ENCODE measurements at regions not wholly inside any gene's neighbourhood (a gene's known extent, or its start where the extent isn't known, plus 50 kb on each side); places are given as distances from the start of the nearest gene placed in this dataset.

DNA sequence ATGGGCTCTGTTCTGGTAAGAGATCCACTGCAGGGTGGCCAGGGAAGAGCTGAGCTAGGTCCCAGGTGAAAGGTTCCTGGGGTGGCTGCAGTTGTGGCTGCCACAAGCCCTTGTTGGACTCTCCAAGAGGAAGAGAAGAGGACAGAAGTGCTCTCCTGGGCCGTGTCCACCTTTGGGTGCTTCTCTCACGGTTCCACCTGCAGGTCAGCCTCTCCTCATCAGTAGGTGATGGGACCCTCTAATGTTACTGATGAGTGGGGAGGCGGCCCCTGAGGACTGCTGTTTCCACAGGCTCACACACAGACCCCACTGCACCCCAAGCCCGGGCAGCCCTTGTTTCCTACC lies 804.9 kb downstream of the BRD1 start:
- no peaks in the 10 kb centered on the region for H3F3A ChIP-seq (ENCODE audit: insufficient read depth, low read length)
- no peaks in the 10 kb centered on the region for H3K9me3 ChIP-seq (replicated peaks; ENCODE audit: insufficient read depth, low read length)
- peaks cover 80% of the 10 kb centered on the region for H3K27me3 ChIP-seq (replicated peaks; ENCODE audit: insufficient read depth, low read length)
- H3K4me2 ChIP-seq (ENCODE audit: low read depth, low read length), result no peak overlapping the region
- H2AFZ ChIP-seq (ENCODE audit: low read length), result no peak overlapping the region
- no peaks in the 10 kb centered on the region for H3K79me2 ChIP-seq (ENCODE audit: low read length)
- DNase-seq, result no peak
- no peak overlapping the region for H3K27ac ChIP-seq (ENCODE audit: low read length)
- H3K9me2 ChIP-seq (replicated peaks; ENCODE audit: insufficient read depth, low read length), result no peaks in the 10 kb centered on the region
- H4K20me1 ChIP-seq (ENCODE audit: insufficient read depth, low read length), result no peaks in the 10 kb centered on the region
- TF ChIP-seq EZH2phosphoT487 (IDR thresholded peaks at IDR 0.05; ENCODE audit: low read length) (no peak), EZH2 (optimal IDR thresholded peaks at IDR 0.05; ENCODE audit: low read depth, low read length) (no peak)
- TF ChIP-seq, protein P1, sequence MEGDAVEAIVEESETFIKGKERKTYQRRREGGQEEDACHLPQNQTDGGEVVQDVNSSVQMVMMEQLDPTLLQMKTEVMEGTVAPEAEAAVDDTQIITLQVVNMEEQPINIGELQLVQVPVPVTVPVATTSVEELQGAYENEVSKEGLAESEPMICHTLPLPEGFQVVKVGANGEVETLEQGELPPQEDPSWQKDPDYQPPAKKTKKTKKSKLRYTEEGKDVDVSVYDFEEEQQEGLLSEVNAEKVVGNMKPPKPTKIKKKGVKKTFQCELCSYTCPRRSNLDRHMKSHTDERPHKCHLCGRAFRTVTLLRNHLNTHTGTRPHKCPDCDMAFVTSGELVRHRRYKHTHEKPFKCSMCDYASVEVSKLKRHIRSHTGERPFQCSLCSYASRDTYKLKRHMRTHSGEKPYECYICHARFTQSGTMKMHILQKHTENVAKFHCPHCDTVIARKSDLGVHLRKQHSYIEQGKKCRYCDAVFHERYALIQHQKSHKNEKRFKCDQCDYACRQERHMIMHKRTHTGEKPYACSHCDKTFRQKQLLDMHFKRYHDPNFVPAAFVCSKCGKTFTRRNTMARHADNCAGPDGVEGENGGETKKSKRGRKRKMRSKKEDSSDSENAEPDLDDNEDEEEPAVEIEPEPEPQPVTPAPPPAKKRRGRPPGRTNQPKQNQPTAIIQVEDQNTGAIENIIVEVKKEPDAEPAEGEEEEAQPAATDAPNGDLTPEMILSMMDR (IDR thresholded peaks at IDR 0.05; ENCODE audit: low read length), result no peak
- H3K9ac ChIP-seq (ENCODE audit: low read length), result no peak overlapping the region
- H3K4me3 ChIP-seq (ENCODE audit: low read length), result no peak overlapping the region
- no peaks in the 10 kb centered on the region for H3K4me1 ChIP-seq (ENCODE audit: low read length)
- no peaks in the 10 kb centered on the region for H3K36me3 ChIP-seq (replicated peaks; ENCODE audit: insufficient read depth, low read length)

DNA sequence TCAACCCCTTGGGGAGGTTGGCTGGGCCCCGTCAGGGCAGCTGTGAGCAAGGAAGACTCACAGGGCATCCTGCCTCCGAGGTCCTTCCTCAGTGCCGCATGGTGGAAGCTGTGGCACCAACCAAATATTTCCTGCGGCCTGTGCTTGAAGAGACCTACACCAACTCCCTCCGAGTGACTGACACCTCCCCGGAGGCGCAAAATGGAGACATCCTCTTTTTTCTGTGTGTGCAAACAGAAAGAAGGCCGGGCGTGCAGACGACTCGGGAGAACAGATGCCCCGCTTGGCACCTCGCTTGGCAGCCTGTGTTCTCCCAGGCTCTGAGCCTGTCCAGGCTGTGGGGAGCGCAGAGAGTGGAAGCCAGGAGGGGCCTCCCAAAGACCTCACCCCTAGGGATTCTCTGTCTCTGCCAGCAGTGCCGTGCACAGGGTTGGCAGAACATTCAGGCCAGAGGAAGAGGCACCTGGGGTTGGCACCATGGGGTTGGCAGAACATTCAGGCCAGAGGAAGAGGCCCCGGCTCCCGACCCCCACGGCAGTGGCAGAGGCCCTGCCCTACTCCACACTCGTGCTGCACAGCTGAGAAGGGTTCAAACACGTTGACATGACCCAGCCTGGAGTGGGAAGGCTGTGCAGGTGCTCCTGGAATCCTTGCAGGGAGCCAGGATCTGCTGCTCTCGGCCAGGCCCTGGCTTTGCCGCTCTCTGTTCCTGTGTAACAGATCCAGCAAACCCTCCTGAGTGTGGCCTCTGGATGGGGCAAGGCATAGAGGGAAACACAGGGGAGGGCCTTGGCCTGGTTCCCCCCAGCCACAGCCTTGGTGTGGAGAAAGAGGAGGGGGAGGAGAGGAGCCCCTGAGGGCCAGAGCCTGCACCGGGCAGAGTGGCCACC lies 805.5 kb downstream of the BRD1 start:
- Histone ChIP-seq H3K36me3 (replicated peaks; ENCODE audit: insufficient read depth, low read length) (no peaks in the 10 kb centered on the region), H3K79me2 (ENCODE audit: low read length) (no peaks in the 10 kb centered on the region), H2AFZ (ENCODE audit: low read length) (no peak overlapping the region), H3K27me3 (replicated peaks; ENCODE audit: insufficient read depth, low read length) (peaks cover 81% of the 10 kb centered on the region), H3F3A (ENCODE audit: insufficient read depth, low read length) (no peaks in the 10 kb centered on the region), H3K9me3 (replicated peaks; ENCODE audit: insufficient read depth, low read length) (no peaks in the 10 kb centered on the region), H3K4me2 (ENCODE audit: low read depth, low read length) (no peak overlapping the region), H3K4me1 (ENCODE audit: low read length) (no peaks in the 10 kb centered on the region), H3K27ac (ENCODE audit: low read length) (no peak overlapping the region), H3K9me2 (replicated peaks; ENCODE audit: insufficient read depth, low read length) (no peaks in the 10 kb centered on the region), H3K9ac (ENCODE audit: low read length) (no peak overlapping the region), H4K20me1 (ENCODE audit: insufficient read depth, low read length) (no peaks in the 10 kb centered on the region), H3K4me3 (ENCODE audit: low read length) (no peak overlapping the region)
- DNase-seq, result no peak
- TF ChIP-seq EZH2 (optimal IDR thresholded peaks at IDR 0.05; ENCODE audit: low read depth, low read length), result no peak

DNA sequence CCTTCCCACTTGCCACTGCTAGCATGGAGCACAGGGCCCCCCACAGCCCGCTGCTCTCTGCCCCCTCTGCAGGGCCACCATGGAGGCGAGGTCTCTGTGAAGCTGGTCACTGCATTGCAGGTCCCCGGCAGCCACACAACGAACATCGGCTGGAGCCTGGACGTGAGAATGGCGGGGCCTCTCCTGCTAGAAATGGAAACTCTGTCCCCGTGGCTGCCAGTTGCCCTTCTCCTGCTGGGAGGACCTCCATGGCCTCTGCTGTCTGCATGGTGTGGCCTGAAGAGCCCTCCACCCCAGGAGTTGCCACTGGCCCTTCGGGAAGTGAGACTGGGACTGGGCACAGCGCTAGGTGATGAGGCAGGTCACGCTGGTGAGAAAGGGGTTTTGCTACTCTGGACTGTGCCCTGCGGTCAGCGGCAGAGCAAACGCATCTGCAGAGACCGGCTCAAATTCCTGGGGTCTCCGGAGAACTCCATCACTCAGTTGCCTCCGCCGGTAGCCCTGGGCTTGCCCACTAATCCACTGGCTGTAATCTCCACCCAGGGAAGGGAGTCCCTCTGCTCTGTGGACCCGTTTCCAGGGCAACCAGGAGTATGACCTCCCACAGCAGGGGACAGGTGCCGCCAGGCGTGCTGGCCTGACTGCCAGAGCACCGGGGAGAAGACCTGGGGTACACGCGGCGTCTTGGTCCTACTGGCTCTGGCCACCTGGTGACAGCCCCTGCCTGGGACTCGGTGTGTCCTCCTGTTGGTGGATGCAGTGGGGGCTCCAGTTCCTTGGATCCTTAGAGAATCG lies 806.3 kb downstream of the BRD1 start:
- no peak overlapping the region for H3K9ac ChIP-seq (ENCODE audit: low read length)
- no peaks in the 10 kb centered on the region for H3K9me3 ChIP-seq (replicated peaks; ENCODE audit: insufficient read depth, low read length)
- no peaks in the 10 kb centered on the region for H3K9me2 ChIP-seq (replicated peaks; ENCODE audit: insufficient read depth, low read length)
- H3K27ac ChIP-seq (ENCODE audit: low read length), result no peak overlapping the region
- no peak overlapping the region for H2AFZ ChIP-seq (ENCODE audit: low read length)
- no peak overlapping the region for H3K4me2 ChIP-seq (ENCODE audit: low read depth, low read length)
- no peaks in the 10 kb centered on the region for H3F3A ChIP-seq (ENCODE audit: insufficient read depth, low read length)
- DNase-seq, result no peak
- H3K27me3 ChIP-seq (replicated peaks; ENCODE audit: insufficient read depth, low read length), result peaks cover 82% of the 10 kb centered on the region
- H3K4me3 ChIP-seq (ENCODE audit: low read length), result no peak overlapping the region
- no peaks in the 10 kb centered on the region for H3K36me3 ChIP-seq (replicated peaks; ENCODE audit: insufficient read depth, low read length)
- H4K20me1 ChIP-seq (ENCODE audit: insufficient read depth, low read length), result no peaks in the 10 kb centered on the region
- TF ChIP-seq, protein P1 (IDR thresholded peaks at IDR 0.05; ENCODE audit: low read length), result no peak
- TF ChIP-seq EZH2phosphoT487 (IDR thresholded peaks at IDR 0.05; ENCODE audit: low read length), result no peak
- no peak for TF ChIP-seq EZH2 (optimal IDR thresholded peaks at IDR 0.05; ENCODE audit: low read depth, low read length)
- H3K79me2 ChIP-seq (ENCODE audit: low read length), result no peaks in the 10 kb centered on the region
- H3K4me1 ChIP-seq (ENCODE audit: low read length), result no peaks in the 10 kb centered on the region

Data from MM.1S (cell line).